GM23338 (cell line): ENCODE measurements at regions not wholly inside any gene's neighbourhood (a gene's known extent, or its start where the extent isn't known, plus 50 kb on each side); places are given as distances from the start of the nearest gene placed in this dataset.

Experiments used
- EZH2 ChIP-seq: fragments of 200-600 bp; sonication (generic); IDR thresholded peaks from one replicate; pipeline ENCODE4 v1.8.0; 2017; ENCODE audit warnings: antibody characterized with exemption, mild to moderate bottlenecking, low read depth; ENCODE audit not compliant: unreplicated experiment
- EZH2phosphoT487 ChIP-seq: fragments of 200-600 bp; sonication (generic); IDR thresholded peaks from one replicate; pipeline ENCODE4 v1.8.1; 2018; ENCODE audit warnings: antibody characterized with exemption; ENCODE audit not compliant: unreplicated experiment
- JUNB ChIP-seq: IDR thresholded peaks from one replicate; pipeline ENCODE4 v1.6.1; 2016; ENCODE audit warnings: antibody characterized with exemption; ENCODE audit not compliant: unreplicated experiment
- NANOG ChIP-seq: IDR thresholded peaks from 2 replicates; pipeline ENCODE4 v1.6.1; 2016; ENCODE audit warnings: antibody characterized with exemption, borderline replicate concordance
- POLR2AphosphoS5 ChIP-seq: IDR thresholded peaks from 2 replicates; pipeline ENCODE4 v1.6.1; 2016; ENCODE audit warnings: antibody characterized with exemption, low read depth
- TF ChIP-seq, protein P1 (sequence below), 2 experiments: fragments of 200-600 bp in 1 of 2; sonication (generic) in 1 of 2; conservative IDR thresholded peaks; 2 replicates each; pipeline versions ENCODE4 v1.5.1 to v1.6.1; 2016 to 2017; ENCODE audit warnings: antibody characterized with exemption in 2 of 2, low read depth in 2 of 2, mild to moderate bottlenecking in 2 of 2, moderate library complexity in 1 of 2
- TF ChIP-seq, protein P2 (sequence below): IDR thresholded peaks from one replicate; pipeline ENCODE4 v1.6.1; 2018; ENCODE audit warnings: antibody characterized with exemption; ENCODE audit not compliant: unreplicated experiment

DNA sequence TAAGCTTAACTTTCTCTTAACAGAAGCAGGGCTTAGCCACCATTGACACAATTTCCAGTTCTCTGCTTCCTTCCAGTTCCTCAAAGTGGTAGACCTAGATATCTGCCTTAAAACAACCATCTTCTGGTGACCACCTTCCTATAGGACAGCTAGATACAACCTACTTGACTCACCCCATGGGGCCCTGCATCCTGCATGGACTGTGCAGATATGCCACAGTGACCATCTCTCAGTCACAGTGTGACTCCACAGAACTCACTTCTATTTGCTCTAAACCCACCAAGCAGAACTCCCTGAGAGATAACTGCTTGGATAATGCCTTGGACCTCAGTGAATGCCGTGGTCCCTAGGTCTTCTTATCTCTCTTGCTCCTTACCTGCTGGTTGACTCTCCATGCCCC is 621.6 kb downstream of the IQCM start:
- TF ChIP-seq, protein P1, sequence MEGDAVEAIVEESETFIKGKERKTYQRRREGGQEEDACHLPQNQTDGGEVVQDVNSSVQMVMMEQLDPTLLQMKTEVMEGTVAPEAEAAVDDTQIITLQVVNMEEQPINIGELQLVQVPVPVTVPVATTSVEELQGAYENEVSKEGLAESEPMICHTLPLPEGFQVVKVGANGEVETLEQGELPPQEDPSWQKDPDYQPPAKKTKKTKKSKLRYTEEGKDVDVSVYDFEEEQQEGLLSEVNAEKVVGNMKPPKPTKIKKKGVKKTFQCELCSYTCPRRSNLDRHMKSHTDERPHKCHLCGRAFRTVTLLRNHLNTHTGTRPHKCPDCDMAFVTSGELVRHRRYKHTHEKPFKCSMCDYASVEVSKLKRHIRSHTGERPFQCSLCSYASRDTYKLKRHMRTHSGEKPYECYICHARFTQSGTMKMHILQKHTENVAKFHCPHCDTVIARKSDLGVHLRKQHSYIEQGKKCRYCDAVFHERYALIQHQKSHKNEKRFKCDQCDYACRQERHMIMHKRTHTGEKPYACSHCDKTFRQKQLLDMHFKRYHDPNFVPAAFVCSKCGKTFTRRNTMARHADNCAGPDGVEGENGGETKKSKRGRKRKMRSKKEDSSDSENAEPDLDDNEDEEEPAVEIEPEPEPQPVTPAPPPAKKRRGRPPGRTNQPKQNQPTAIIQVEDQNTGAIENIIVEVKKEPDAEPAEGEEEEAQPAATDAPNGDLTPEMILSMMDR (conservative IDR thresholded peaks at IDR 0.05; ENCODE audit: low read depth in 2 of 2), result no peak
- TF ChIP-seq, protein P2, sequence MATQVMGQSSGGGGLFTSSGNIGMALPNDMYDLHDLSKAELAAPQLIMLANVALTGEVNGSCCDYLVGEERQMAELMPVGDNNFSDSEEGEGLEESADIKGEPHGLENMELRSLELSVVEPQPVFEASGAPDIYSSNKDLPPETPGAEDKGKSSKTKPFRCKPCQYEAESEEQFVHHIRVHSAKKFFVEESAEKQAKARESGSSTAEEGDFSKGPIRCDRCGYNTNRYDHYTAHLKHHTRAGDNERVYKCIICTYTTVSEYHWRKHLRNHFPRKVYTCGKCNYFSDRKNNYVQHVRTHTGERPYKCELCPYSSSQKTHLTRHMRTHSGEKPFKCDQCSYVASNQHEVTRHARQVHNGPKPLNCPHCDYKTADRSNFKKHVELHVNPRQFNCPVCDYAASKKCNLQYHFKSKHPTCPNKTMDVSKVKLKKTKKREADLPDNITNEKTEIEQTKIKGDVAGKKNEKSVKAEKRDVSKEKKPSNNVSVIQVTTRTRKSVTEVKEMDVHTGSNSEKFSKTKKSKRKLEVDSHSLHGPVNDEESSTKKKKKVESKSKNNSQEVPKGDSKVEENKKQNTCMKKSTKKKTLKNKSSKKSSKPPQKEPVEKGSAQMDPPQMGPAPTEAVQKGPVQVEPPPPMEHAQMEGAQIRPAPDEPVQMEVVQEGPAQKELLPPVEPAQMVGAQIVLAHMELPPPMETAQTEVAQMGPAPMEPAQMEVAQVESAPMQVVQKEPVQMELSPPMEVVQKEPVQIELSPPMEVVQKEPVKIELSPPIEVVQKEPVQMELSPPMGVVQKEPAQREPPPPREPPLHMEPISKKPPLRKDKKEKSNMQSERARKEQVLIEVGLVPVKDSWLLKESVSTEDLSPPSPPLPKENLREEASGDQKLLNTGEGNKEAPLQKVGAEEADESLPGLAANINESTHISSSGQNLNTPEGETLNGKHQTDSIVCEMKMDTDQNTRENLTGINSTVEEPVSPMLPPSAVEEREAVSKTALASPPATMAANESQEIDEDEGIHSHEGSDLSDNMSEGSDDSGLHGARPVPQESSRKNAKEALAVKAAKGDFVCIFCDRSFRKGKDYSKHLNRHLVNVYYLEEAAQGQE, result no peak
- TF ChIP-seq POLR2AphosphoS5 (no peak), EZH2 (no peak), JUNB (no peak), NANOG (no peak), EZH2phosphoT487 (no peak)
